HPDE6-E6E7 (cell line): ENCODE measurements at regions not wholly inside any gene's neighbourhood (a gene's known extent, or its start where the extent isn't known, plus 50 kb on each side); places are given as distances from the start of the nearest gene placed in this dataset.
A peak's percentile ranks its signal among the peaks of the same experiment; 100 is the strongest.

Source experiments
- DNase-seq: peaks from one replicate; pipeline ENCODE4 v3.0.0; 2011; ENCODE audit warnings: missing footprints; ENCODE audit errors: extremely low spot score

DNA sequence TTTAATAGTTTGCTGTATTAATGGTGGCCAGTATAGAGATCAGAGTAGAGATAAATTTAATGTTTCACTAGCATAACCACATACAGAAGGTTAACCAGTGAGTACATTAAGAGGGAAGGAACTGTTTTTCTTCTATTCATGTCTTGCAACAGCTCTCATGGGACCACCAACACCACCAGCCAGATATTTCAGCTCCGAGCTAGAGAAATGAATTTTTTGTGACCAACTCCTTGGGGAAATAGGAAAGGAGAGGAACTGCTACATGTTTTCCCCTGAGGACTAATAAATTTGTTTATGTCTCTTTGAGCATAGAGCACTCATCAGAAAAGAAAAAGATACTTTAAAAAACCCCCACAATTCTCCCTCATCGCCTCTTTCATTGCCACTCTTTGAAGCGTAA lies 247.5 kb downstream of the MBNL1 start:
- no peak for DNase-seq

GRCh38 chr3:152517502-152517901 lies 248.8 kb downstream of the MBNL1 start:
- DNase-seq: no peak

DNA sequence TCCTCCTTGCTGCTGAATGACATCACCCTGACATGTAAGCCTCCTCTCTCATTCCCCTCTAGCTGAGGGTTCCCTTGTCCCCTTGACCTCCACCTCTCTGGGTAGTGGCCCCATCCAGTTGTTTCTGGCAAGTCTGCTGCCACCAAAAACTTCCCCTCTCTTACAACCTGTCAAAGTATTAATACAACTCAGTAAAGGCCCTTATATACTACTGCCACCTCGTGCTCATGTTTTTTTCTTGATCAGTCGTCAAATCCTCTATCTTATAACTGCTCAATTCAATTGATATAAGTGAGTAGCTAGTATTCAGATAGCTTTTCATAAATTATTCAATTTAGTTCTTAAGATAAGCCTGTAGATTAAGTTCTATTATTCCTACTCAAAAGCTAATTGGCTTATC lies 249.6 kb downstream of the MBNL1 start:
- no peak for DNase-seq

- DNase-seq: no peak
Measured at GRCh38 chr3:152519376-152519775, 250.6 kb downstream of the MBNL1 start.

GRCh38 chr3:152522036-152522435 lies 253.3 kb downstream of the MBNL1 start:
- DNase-seq: no peak

DNA sequence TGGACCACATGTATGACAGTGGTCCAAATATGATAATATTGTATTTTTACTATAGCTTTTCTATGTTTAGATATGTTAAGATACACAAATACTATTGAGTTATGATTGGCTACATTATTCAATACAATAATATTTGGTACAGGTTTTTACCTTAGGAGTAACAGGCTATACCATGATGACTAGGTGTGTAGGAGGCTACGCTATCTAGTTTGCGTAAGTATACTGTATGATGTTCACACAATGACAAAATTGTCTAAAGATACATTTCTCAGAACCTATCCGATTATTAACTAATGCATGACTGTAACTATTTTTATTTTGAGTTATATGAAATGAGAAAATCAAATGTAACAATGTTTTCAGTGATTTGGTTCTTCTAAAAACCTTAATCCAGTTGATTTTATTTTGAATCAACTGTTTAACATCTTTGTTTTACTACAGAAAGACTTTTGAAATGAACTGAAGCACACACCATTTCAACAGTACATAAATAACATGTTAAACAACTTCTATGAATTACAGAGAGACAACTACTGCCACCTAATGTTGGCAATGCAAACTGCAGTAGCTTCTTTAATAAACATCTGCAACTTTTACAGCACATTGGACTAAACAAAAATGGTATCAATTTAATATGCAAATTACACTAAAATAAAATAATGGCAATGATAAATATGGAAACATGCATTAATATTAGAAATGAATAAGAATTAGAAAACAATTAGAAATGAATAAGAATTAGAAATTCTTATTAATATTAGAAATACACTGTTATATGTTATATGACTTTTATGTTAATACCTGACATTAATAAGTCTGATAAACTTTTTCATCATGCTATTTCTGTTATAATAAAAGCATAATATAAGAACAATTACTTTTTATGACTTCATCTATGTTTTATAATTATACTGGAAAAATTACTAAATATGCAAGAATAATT lies 255.7 kb downstream of the MBNL1 start:
- DNase-seq: no peak

DNA sequence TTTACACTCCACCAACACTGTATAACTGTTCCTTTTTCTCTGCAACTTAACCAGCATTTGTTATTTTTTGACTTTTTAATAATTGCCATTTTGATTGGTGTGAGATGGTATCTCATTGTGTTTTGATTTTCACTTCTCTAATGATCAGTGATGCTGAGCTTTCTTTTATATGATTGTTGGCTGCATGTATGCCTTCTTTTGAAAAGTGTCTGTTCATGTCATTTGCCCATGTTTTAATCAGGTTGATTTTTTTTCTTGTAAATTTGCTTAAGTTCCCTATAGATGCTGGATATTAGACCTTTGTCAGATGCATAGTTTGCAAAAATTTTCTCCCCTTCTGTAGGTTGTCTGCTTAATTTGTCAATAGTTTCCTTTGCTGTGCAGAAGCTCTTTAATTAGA lies 263.0 kb downstream of the MBNL1 start:
- no peak for DNase-seq

DNA sequence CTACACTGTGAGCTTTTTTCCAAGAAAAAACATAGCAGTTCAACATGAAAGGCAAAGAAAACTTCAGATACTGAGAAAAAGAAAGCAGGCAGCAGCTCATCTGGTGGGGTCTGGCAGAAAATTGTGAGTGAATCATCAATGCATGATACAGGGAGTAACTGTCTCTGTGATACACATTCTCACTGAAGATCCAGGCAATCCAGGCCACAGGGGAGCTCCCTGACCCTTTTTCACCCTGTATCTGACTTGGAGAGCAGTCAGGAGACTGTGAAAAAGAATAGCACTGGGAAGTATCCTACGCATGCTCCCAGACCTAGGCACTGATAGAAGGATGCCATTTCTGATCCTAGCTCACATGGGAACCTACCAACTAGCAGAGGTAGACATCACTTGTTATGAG lies 269.8 kb downstream of the MBNL1 start:
- DNase-seq: no peak

- no peak for DNase-seq
Measured at GRCh38 chr3:152539191-152539764, 270.5 kb downstream of the MBNL1 start.

GRCh38 chr3:152540120-152540519 lies 271.4 kb downstream of the MBNL1 start:
- no peak for DNase-seq

DNA sequence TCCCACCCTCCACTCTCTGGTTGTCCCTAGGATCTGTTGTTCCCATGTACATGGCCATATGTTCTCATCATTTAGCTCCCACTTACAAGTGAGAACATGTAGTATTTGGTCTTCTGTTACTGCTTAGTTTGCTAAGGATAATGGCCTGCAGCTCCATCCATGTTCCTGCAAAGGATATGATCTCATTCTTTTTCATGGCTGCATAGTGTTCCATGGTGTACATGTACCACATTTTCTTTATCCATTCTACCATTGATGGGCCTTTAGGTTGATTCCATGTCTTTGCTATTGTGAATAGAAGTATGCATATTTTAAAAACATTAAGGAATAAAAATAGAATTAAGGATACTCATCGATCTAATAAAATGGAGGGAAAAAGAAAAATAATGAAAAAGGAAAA lies 278.4 kb downstream of the MBNL1 start:
- no peak for DNase-seq

DNA sequence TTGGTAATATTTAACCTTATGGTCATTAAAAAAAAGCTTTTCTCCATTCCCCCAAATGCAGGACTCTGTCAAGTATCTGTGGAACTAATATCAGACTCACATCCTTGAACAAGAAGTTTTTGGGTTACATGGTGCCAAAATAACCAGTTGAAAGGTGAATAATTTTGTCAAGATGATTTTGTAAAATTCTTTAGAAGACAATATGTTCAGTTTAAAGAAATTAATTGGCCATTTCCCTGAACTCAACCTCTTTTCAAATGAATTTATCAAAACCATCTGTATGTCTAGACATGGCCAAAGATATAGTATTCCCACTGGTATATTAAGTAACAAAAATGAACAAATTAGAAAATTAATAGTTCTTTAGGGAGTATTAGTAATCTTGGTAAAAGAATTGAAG lies 280.5 kb downstream of the MBNL1 start:
- DNase-seq: no peak

GRCh38 chr3:152550284-152550683 lies 281.6 kb downstream of the MBNL1 start:
- no peak for DNase-seq

DNA sequence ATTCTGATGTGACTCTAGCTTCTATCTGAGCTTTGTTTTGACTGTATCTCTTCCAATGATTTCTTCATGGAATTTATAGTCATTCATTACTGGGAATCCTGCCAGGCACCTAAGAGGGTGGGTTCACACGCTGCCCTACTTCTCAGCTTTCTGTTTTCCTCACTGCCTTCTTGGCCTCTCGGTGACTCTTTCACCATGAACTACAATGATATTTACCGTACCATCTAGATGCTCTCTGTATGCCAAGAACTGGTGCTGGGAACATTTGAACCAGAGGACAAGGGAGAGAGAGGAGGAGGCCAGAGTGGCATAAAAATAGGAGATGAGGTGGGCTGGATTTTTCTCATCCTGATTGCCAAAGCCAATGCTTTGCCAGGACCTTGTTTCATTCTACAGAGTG lies 280.0 kb upstream of the P2RY1 start:
- no peak for DNase-seq

DNA sequence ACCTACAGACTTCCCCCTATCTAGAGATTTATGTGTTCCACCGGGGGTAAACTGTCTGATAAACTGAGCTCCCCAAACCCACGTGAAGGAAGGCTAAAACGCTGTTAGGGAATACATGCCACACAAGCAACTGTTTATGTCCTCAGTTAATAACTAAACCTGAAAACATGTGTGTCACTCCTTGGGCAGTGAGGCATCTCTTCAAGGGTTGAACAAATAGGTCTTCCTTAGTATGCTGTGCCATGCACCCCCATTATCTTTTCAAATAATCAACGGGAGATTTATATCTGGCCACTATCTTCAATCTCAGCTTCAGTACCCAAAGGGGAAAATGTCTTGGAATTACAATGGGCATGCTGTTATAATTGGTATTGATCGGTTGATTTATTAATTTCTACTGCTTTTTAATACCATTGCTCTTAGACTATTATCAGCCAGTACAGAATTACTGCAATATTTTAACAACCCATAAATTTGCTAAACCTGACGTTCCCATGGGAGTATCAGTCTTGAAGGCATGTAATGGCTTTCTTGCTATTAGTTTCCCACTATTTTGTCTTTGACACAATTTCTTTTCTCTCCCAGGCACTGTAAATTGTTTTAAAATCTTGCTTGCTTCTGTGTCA lies 279.2 kb upstream of the P2RY1 start:
- DNase-seq: no peak

GRCh38 chr3:152556731-152557254 lies 278.1 kb upstream of the P2RY1 start:
- DNase-seq: no peak

GRCh38 chr3:152557302-152557999 lies 277.5 kb upstream of the P2RY1 start:
- DNase-seq: no peak

GRCh38 chr3:152558386-152558785 lies 276.5 kb upstream of the P2RY1 start:
- DNase-seq: no peak

DNA sequence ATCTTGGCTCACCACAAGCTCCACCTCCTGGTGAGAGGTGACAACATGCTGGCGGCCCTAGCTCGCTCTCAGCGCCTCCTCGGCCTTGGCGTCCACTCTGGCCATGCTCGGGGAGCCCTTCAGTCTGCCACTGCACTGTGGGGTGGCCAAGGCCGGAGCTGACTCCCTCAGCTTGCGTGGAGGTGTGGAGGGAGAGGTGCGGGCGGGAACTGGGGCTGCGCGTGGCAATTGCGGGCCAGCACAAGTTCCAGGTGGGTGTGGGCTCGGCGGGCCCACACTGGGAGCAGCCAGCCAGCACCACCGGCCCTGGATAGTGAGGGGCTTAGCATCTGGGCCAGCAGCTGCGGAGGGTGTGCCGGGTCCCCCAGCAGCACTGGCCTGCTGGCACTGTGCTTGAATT lies 275.7 kb upstream of the P2RY1 start:
- no peak for DNase-seq

GRCh38 chr3:152564459-152564858 lies 270.5 kb upstream of the P2RY1 start:
- DNase-seq: no peak

DNA sequence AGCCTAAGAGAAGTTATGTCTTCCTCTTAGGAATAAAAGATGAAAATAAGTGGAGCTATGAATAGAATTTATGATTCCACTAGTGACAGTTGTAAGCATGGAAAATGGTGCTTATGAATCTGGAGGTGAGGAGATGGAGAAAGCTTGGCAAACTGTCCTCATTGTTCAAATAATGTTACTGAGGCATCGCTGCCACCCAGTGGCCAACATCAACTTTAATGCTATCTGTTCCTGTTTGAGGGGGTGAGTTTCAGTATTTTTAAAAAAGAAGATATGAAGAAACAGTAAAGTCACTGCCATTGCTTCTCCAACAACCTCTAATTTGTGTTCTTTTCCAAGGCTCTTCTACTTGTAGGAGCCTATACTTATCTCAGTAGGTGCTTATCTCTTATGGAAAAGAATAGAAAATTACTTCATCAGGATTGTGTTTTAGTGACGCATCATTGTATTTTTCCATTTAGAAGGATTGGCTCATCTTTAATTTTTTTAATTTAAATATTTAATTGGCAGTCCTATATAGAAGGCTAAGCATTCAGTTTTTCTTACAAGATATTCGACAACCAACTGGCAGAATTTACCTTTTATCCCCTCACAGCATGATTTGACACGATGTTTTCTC lies 260.4 kb upstream of the P2RY1 start:
- peak; percentile 31 for DNase-seq

DNA sequence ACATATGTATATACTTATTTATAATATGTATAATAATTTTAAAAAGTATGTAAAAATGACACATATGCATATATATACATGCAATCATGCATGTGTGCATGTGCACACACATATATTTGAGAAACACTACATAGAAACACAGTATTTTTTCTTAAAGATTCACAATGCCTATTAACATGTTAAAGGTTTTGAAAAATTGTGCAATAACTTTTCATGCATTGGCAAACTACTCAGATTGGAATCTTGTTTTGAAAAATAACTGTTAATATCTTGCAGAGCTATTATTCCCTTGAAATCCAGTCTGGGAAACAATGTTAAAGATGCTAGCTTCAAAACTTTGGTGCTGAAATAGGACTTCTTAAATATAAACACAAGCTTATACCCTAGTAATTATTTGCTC lies 256.2 kb upstream of the P2RY1 start:
- DNase-seq: no peak
